ENCODE measurements at regions not wholly inside any gene's neighbourhood (a gene's known extent, or its start where the extent isn't known, plus 50 kb on each side); places are given as distances from the start of the nearest gene placed in this dataset.

GRCh38 chr11:90913131-90913668 is 690.4 kb upstream of the CHORDC1 start:
- POLR2A ChIA-PET: no interaction called here
- CTCF ChIA-PET: no interaction called here
- DNase-seq (ENCODE audit: extremely low spot score): no peak
- no peak for TF ChIP-seq CTCF (IDR thresholded peaks at IDR 0.05; ENCODE audit: control extremely low read depth, extremely low read depth, low read depth, missing control alignments)

GRCh38 chr11:90912631-90913030 is 689.8 kb upstream of the CHORDC1 start:
- POLR2A ChIA-PET: no interaction called here
- TF ChIP-seq CTCF (IDR thresholded peaks at IDR 0.05; ENCODE audit: control extremely low read depth, extremely low read depth, low read depth, missing control alignments): no peak
- DNase-seq (ENCODE audit: extremely low spot score): no peak
- CTCF ChIA-PET: no interaction called here

GRCh38 chr11:90911192-90911591 is 688.3 kb upstream of the CHORDC1 start:
- TF ChIP-seq CTCF (IDR thresholded peaks at IDR 0.05; ENCODE audit: control extremely low read depth, extremely low read depth, low read depth, missing control alignments): no peak
- CTCF ChIA-PET: no interaction called here
- POLR2A ChIA-PET: no interaction called here
- DNase-seq (ENCODE audit: extremely low spot score): no peak

- ChIA-PET CTCF (no interaction called here), POLR2A (no interaction called here)
- no peak for TF ChIP-seq CTCF (IDR thresholded peaks at IDR 0.05; ENCODE audit: control extremely low read depth, extremely low read depth, low read depth, missing control alignments)
- DNase-seq (ENCODE audit: extremely low spot score): no peak
Observed at GRCh38 chr11:90908074-90908473, 685.2 kb upstream of the CHORDC1 start.

GRCh38 chr11:90895850-90896249 is 673.0 kb upstream of the CHORDC1 start:
- no peak for TF ChIP-seq CTCF (IDR thresholded peaks at IDR 0.05; ENCODE audit: control extremely low read depth, extremely low read depth, low read depth, missing control alignments)
- CTCF ChIA-PET: no interaction called here
- no peak for DNase-seq (ENCODE audit: extremely low spot score)
- POLR2A ChIA-PET: no interaction called here

- no peak for DNase-seq (ENCODE audit: extremely low spot score)
- ChIA-PET POLR2A (no interaction called here), CTCF (no interaction called here)
- no peak for TF ChIP-seq CTCF (IDR thresholded peaks at IDR 0.05; ENCODE audit: control extremely low read depth, extremely low read depth, low read depth, missing control alignments)
Observed at GRCh38 chr11:90890347-90890746, 667.5 kb upstream of the CHORDC1 start.

- DNase-seq (ENCODE audit: extremely low spot score): no peak
- no peak for TF ChIP-seq CTCF (IDR thresholded peaks at IDR 0.05; ENCODE audit: control extremely low read depth, extremely low read depth, low read depth, missing control alignments)
- ChIA-PET POLR2A (no interaction called here), CTCF (no interaction called here)
Observed at GRCh38 chr11:90884181-90884580, 661.3 kb upstream of the CHORDC1 start.

Measured in GM10248 (cell line).